ENCODE measurements at regions not wholly inside any gene's neighbourhood (a gene's known extent, or its start where the extent isn't known, plus 50 kb on each side); places are given as distances from the start of the nearest gene placed in this dataset.

- TF ChIP-seq POLR2A (IDR thresholded peaks at IDR 0.05; ENCODE audit: low read length): no peak
- TF ChIP-seq GATA1 (IDR thresholded peaks at IDR 0.05; ENCODE audit: low read depth, low read length): no peak
These were observed 71.8 kb upstream of the UGP2 start for GRCh38 chr2:63769915-63770314.
